Inflammatory macrophage treated with lipopolysaccharide for 4 hours (primary cell): ENCODE measurements at regions not wholly inside any gene's neighbourhood (a gene's known extent, or its start where the extent isn't known, plus 50 kb on each side); places are given as distances from the start of the nearest gene placed in this dataset.

Experiments
- DNase-seq: peaks from one replicate; pipeline ENCODE4 v3.0.0-alpha.2; 2020

DNA sequence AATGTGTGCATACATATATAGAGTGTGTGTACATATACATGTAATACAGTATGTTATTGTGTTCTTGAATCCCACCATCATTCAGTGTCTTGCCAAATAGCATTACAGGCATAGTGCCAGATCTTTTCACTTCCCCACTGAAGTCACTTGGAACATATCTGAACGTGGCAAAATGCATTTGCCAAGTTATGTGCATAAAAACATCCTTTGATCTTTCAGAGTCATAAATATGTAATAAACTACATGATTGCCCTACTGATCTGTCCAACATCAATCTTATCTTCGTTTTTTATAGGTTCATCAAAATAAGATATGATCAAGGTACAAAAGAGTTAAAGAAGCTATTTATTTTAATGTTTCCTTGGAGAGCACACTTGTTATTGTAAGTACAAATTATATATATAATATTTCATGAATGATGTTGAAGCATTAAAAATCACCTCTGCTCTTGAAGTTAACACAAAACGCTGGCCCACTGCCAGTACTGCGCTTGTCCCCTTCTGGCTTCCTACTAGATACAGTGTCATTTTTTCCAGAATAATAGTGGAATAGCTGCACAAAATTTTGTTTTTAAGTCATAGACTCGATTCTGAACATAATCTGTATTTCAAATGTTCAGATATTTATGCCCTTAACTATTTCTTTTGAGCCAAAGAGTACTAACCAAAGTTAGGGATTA is 549.5 kb upstream of the ARRDC4 start:
- DNase-seq: no peak

DNA sequence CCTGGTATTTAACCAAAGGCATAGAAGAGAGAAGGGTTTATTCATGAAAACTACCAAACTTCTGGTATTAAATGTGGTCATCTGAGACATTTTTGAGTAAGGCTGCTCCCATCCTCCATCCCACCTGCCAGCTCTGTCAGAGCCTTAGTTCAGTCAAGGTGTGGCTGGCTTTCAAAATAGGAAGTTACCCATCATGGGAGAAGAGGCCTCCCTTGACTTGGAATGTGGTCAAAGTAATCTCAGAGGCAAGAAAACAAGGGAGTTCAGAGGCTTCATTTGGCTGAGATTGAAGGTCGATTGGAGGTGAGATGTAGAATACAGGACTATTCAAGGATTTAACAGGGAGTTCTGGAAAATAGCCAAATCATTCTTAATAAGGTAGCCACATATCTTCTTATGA is 540.4 kb upstream of the ARRDC4 start:
- DNase-seq: no peak

DNA sequence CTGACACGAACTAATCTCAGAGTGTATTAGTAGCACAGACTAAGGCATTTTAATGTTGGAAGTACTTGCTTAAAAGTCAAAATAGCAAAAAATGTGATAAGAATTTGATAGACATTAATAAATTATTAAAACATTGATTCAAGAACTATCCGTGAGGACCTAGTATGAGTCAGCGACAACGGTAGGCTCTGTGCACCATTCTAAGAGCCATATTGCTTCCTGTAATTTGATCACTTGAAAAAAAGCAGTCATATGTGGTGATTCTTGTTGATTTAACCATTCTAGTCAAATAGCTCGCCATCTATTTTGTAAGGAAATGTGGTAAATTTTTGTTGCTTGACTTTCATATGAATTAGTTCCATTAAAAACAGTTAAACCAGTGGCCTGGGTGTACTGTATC is 534.9 kb upstream of the ARRDC4 start:
- no peak for DNase-seq

DNA sequence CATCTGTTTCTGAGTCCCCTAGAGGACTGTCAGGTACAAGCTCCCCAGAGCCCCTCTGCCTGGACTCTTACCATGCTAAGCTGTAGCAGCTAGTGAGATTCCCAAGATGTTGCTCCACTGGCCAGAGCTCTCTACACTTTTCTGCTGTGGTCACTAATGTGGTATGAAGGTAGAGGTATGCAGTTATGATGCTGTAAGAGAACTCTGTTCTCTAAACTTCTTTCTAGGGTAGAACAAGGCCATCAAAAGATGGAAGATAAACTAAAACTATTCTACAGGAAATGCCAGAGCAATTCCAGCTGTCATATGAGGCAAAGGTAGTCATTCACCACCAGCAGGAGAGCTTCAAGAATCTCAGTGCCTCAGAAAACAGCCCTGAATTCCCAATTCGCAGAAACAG is 517.4 kb upstream of the ARRDC4 start:
- no peak for DNase-seq

DNA sequence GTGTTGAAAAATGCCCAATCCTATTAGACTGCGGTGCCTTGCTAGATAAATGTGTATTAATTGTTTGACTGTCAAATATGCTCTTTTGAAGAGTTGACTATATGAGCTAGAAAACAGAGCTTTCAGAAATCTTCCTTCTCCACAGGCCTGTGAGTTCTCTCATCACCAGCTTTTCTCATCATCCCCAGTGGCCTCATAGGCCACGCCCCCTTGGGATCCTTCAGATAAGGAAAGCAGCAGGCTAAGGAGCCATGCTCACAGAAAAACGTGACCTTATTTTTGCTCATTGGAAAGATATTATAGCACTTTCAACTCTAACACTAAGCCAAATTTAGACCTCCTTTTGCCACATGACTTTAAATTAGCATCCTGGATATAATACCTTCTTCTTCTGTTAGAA is 514.4 kb upstream of the ARRDC4 start:
- DNase-seq: no peak

DNA sequence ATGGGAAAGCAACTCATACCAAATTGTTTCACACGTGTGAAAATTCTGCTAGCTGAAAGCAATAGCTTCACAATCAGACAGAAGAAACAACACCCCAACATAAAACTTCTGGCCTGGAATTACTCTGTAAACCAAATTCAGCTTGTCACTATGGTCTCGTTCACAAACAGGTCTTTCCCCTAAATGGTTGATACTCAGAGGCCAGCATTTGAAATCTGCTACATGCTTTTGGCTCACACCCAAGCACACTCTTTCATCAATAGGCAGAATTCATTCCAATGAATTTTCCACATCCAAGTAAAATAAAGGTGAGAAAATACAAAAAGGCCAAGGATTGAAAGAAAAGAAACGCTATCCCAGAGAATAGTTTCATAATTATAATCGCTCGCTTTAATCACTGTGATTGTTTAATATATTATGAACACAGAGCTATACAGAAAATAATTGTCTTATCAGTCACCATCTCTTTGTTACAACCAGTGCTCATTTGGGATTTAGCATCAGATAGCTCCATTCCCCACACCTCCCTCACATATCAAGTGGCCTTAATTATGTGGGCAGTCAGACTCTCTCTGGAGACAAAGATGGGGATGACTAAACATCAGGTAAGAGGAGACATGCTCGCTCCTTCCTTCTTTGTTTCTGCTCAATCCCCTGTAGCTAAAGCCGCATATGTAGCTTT is 503.8 kb upstream of the ARRDC4 start:
- DNase-seq: no peak

DNA sequence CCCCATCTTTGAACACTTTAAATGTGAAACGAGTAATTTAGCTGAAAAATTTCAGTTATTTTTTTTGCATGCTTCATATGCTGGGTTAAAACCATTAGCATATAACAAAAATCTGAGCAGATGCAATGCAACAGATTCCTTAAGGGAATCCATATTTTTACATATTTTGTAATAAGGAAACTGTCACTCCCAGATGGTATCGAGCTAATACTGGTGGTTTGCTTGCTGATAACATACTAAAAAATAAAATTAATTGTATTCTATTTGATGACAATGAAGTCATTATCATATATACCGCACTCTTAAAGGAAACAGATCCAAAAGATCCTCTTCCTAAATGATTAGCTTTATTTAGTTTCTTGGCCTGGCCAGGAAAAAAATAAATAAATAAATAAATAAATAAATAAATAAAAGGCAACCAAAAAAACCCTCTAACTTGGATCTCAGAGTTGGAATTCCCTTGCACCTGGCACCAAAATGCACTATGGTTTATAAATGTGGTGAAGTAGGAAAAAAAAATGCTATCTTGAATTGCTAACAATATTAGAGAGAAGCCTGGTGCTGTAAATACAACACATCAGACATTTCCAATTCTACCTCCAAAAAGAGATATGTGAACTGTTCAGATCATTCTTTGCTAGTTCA is 503.2 kb upstream of the ARRDC4 start:
- DNase-seq: no peak

DNA sequence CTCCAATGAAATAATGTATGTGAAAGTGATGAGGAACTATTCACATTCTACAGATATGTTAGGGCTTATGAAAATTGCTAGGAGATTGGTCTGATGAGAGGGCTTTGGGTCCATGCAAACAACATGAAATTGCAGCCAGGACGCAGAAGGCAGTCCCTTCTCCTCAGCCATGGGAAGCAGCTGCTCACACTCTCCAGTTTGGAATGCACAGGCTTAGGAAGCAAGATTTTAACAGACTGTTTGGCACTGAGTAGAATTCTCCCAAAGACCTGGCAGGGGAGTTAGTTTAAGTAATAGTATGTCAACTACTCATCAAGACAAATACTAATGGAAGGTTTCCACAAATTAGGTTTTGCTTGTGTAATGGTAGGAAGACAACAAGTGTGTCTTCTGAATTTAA is 500.7 kb upstream of the ARRDC4 start:
- no peak for DNase-seq

DNA sequence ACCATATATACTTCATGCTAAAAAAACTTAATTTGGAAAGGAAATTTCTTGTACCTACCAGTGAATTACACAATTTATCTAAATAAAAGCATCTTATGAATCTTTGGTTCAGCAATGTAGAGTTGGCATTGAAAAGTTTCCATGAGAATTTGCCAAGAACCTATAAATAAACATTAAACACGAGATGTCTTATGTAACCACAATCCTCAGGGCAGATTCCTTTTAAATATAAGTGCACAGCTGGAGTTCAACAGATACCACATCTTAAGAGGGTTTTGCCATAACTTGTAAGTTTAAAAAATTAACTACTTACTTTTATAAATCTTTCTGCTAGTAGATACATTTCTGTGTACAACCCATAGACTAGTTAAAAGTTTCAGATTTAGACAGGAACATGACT is 499.3 kb upstream of the ARRDC4 start:
- no peak for DNase-seq

DNA sequence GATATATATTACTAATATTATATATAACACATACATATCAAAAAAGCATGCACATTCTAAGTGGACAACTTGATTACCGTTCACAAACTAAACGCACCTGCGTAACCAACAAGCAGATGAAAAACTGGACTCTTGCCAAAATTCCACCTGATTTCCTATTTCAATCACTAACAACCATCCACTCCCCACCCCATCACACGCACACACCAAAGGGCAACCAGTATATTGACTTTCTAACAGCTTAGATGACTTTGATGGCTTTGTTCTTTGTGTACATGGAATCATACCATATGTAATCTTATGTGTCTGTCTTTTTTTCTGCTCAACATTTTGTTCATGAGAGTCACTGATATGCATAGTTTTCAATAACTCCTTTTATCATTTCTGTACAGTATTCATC is 496.8 kb upstream of the ARRDC4 start:
- DNase-seq: no peak

DNA sequence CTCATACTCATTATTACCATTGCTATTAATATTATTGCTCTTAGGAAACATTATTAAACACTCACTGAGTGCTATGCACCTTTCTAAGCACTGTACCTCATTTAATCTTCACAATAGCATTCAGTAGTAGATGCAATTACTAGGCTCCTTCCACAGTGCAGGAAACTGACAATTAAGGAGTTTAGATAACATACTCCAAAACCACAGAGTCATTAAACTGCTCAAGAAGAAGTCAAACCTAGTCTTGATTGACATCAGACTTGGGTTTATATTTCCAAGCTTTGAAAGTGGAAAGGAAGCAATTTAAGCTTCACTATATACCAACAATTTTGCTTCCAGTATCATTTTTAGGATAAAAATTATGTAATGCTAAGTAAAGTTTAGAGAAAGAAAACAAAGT is 490.1 kb upstream of the ARRDC4 start:
- DNase-seq: no peak

DNA sequence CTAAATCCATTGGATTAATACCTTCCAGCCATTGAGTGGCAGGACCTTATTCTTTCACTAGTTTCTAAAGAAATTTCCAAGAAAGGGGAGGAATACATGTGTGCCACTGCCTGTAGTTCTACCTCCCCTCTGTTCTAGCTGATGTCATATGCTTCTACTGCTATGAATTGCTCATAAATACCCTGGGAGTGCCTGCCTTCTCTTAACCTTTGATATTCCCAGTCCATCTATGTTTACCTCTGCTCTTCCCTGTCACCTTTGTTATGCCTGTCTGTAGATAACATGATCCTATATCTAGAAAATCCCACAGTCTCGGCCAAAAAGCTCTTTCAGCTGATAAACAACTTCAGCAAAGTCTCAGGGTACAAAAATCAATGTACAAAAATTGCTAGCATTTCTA is 486.9 kb upstream of the ARRDC4 start:
- no peak for DNase-seq

DNA sequence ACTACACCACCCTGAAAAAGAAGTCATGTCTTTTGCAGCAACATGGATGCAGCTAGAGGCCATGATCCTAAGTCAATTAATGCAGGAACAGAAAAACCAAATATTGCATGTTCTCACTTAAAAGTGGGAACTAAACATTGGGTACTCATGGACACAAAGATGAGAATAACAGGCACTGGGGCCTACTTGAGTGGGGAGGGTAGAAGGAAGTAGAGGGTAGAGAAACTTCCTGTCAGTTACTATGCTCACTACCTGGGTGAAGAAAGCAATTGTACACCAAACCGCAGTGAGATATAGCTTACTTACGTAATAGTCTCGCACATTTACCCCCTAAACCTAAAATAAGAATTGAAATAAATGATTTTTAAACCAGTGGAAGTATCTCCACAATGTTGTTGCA is 480.5 kb upstream of the ARRDC4 start:
- DNase-seq: no peak

DNA sequence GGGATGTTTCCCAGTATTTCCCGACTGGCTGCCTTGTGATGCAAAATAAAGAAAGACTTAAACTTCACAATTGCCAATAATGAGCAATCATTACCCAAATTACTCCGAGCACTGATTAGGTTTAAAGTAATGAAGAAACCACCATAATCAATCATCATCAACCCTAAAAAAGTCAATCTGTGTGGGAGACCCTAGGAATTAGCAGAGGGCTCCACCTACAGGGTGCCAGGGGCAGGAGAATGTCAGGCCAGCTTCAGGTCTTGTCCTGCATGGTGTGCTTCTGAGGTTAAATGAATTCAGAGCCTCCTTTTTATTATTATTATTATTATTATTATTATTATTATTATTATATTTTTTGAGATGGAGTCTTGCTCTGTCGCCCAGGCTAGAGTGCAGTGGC is 478.0 kb upstream of the ARRDC4 start:
- no peak for DNase-seq

DNA sequence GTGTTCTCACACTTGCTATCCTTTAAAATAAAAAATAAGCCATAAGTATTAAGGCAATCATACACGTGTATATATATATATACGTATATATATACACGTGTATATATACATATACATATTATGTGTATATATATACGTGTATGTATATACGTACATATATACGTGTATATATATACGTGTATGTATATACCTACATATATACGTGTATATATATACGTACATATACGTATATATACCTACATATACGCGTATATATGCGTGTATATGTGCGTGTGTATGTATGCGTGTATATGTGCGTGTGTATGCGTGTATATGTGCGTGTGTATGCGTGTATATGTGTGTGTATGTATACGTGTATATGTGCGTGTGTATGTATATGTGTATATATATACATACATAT is 477.3 kb upstream of the ARRDC4 start:
- DNase-seq: no peak

DNA sequence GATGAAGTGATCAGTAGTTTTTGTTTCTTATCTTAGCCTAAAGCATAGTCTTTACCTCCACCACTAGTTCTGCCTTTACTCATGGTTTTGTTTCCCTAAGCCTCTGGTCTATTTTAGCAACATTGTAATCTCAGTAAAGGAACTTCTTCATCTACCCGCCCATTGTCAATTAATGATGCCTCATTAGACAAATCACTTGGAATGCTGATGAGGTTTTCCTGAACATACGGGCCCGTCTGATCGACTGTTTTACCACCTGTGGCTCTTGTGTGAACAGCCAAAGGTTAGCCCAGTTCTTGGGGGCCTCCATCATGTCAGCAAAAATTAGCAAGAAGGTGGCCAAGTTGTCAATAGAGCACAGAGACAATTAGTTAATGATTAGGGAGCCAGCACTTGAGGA is 470.1 kb upstream of the ARRDC4 start:
- no peak for DNase-seq

DNA sequence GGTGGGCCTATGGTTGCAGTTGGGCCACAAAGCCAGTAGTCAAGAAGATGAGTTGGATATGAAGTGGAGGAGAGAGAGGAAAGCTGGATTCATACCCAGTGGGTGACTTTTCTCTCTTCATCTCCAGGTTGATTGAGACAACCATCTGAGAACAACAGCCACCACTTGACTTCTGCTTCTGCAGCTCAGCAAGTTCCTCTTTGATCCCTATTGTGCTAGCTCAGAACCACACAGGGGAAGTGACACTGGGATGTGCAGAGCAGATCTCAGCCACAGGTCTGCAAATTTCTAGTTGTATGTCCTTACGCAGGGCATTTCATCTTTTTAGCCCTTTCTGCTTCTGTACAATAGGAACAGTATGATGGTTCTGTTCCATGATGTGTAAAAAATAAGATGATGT is 459.2 kb upstream of the ARRDC4 start:
- DNase-seq: peak; percentile 71

DNA sequence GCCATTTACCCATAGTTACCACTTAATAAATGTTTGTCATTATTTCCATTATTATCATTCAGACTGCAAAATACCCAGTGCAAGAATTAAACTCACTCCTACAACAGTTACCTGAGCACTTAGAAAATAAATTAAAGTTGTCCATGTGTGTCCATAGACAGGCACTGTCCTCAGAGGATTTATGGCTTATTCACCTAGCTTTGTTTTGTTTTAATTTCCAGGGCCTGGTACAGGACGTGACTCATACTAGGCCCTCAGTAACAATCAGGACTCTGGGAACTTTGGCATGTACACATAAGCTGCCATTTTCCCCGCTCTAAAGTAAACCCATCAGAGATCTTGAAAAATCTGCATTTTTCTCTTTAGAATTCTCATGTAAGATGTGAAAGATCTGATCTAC is 458.5 kb upstream of the ARRDC4 start:
- no peak for DNase-seq

DNA sequence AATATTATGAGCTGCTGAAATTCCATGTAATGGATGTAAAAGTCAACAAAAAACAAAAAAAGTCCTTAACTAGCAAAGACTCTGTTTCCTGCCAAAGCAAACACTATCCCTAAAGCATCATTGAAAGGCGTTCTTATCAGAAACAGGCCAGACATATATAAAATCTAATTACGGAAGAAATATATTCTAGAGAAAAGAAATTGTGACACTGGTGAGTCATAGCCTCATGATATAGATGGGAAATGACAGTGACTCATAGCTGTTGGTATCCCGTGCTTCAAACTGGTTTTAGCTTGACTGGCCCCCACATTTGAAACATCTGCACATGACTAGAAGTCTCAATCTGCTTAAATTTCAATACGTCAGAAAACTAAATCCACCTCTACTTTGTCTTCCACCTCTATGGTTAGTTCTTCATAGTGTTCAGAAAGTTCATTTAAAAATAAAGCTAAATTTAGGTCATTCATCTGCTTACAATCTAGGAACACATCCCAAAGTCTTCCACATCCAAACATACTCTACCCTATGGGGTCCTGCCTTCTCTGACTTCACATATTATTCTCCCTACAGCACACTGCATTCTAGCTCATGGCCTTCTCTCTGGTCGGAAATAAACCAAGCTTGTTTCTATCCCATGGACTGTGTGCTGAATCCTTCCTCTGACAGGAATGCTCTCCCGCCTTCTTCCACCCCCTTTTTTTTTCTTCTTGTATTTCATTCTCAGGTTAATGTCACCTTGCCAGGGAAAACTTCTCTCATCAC is 456.3 kb upstream of the ARRDC4 start:
- DNase-seq: peak; percentile 85

DNA sequence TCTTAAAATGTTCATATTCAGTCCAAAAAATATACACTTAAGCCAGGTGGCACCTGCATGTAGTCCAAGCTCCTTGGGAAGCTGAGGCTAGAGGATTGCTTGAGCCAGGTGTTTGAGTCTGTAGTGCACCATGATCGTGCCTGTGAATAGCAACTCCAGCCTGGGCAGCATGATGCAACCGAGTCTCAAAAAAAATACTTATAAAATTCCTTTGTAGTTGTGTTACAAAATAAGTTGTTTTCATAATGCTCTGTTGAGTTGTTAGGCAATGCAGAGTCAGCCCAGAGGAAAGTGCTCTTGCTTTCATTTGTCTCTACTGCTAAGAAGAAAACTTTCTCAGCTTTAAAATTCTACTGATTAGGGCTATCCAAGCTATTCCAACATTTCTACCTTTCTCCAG is 442.8 kb upstream of the ARRDC4 start:
- DNase-seq: peak; percentile 31

DNA sequence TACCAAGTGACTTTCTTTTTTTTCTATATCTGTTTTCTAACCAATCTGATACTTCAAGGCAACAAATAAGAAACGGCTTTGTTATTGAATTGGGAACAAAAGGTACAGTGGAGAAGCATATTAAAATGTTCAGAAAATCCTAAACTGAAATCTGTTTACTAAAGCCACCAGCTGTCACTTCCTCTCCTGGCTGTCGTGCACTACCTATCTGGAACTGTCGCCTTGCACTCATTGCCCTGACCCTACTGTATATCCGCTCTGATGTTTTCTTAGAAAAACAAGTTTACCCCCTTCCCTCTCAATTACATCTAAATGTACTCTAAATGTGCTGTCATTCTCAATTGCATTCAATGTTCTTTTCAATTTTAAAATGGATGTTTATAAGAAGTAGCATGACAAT is 439.8 kb upstream of the ARRDC4 start:
- DNase-seq: no peak

DNA sequence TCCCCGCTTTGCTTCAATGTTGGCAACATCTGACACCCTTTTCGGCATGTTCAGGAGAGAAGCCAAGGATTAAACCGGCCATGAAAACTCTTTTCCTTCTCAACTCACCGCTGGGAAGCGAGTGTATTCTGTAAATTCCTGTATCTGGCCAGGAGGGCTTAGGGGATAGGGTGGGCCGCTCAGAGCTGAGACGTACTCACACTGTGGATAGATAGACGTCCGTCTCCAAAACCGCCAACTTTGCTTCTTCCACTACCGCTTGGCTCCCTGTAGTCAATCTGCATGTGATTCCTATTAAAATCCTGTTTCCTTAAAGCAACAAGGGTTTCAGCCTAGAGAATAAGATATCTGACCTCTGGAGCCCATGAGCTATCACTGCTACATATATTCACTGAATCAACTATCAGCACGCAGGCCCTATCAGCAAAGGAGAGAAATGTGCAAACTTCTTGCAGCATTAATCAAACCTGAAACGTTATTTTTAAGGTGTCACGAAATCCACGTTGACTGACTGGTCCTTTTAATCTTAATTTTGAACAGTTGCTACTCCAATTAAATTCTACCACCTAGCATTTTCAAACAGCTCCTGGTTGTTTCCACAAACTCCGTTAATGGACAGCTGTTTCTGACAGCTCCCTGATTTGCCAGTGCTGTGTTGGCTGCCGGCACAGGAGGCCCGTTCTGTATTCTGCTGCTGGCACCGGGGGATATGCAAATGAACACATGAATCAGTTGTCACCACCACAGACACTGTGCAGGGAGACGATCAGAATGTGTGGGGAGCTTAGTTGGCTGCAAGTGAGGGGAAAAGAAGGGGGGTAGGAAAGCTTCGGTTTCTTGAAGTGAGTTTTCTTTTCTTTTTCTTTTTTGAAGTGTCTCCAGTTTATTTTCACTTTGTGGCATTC is 438.9 kb upstream of the ARRDC4 start:
- DNase-seq: no peak

DNA sequence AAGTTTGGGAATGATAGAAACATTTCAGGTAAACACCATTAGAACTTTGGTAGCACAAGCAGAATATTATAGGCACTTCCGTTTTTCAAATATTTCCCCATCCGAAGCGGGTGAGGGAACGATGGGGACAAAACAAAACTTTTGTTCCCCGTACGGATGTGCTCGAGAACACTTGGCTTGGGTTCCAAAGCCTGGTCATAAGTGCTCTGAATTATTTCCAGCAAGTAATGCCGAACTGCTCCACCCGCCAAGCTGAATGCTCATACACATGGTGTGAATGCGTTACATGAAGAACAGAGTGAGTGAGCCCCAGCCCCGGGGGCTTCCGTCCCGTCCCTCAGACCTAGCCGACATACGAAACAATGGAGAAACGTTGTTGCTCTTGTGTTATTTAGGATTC is 438.2 kb upstream of the ARRDC4 start:
- no peak for DNase-seq
